ENCODE measurements at regions not wholly inside any gene's neighbourhood (a gene's known extent, or its start where the extent isn't known, plus 50 kb on each side); places are given as distances from the start of the nearest gene placed in this dataset.

- no peak overlapping the region for H3K4me3 ChIP-seq (ENCODE audit: insufficient read depth, low read depth, low read length)
- H3K79me2 ChIP-seq (ENCODE audit: insufficient read depth, low read length): no peaks in the 10 kb centered on the region
- no peaks in the 10 kb centered on the region for H3K36me3 ChIP-seq (ENCODE audit: insufficient read depth, low read length)
- H3K9me3 ChIP-seq (ENCODE audit: insufficient read depth, low read depth, low read length): no peaks in the 10 kb centered on the region
- no peaks in the 10 kb centered on the region for H3K4me1 ChIP-seq (ENCODE audit: insufficient read depth, low read length)
- peaks cover 8% of the 10 kb centered on the region for H3K27me3 Mint-ChIP-seq (ENCODE audit: low read depth, unreplicated experiment)
- H4K20me1 ChIP-seq (ENCODE audit: insufficient read depth, low read length): no peaks in the 10 kb centered on the region
- H3K4me3 Mint-ChIP-seq (ENCODE audit: unreplicated experiment): no peak overlapping the region
- no peak overlapping the region for H3K9ac ChIP-seq (ENCODE audit: low read length)
- DNase-seq (ENCODE audit: low read depth) (no peak), FAIRE-seq (peak; percentile 23)
- TF ChIP-seq EZH2 (IDR thresholded peaks at IDR 0.05; ENCODE audit: insufficient read depth, low read length): no peak
- H3K36me3 Mint-ChIP-seq (ENCODE audit: low read depth, unreplicated experiment): no peaks in the 10 kb centered on the region
- peaks cover 2% of the 10 kb centered on the region for H3K4me1 Mint-ChIP-seq (ENCODE audit: low read depth, unreplicated experiment)
- H3K4me2 ChIP-seq (ENCODE audit: low read length): no peak overlapping the region
- H3K27me3 ChIP-seq (ENCODE audit: insufficient read depth, low read length): peaks cover under 1% of the 10 kb centered on the region
- no peak overlapping the region for H3K27ac ChIP-seq (ENCODE audit: low read depth, low read length)
- H3K27ac Mint-ChIP-seq (ENCODE audit: unreplicated experiment): no peak overlapping the region
- no peaks in the 10 kb centered on the region for H3K9me3 Mint-ChIP-seq (ENCODE audit: unreplicated experiment)
- no peak overlapping the region for H2AFZ ChIP-seq (ENCODE audit: low read depth, low read length)
Observed at GRCh38 chr7:47042669-47043068, 539.2 kb downstream of the TNS3 start.

GRCh38 chr7:47040795-47041347, 541.0 kb downstream of the TNS3 start:
- TF ChIP-seq EZH2 (IDR thresholded peaks at IDR 0.05; ENCODE audit: insufficient read depth, low read length) (no peak), CTCF (IDR thresholded peaks at IDR 0.05; ENCODE audit: insufficient read depth, low read depth, low read length) (no peak)
- peaks cover under 1% of the 10 kb centered on the region for H3K4me1 Mint-ChIP-seq (ENCODE audit: low read depth, unreplicated experiment)
- no peak for DNase-seq (ENCODE audit: low read depth)
- Histone ChIP-seq H3K27ac (ENCODE audit: low read depth, low read length) (no peak overlapping the region), H3K79me2 (ENCODE audit: insufficient read depth, low read length) (no peaks in the 10 kb centered on the region), H3K9ac (ENCODE audit: low read length) (no peak overlapping the region), H2AFZ (ENCODE audit: low read depth, low read length) (no peak overlapping the region), H4K20me1 (ENCODE audit: insufficient read depth, low read length) (no peaks in the 10 kb centered on the region), H3K4me2 (ENCODE audit: low read length) (no peak overlapping the region), H3K4me3 (ENCODE audit: insufficient read depth, low read depth, low read length) (no peak overlapping the region), H3K9me3 (ENCODE audit: insufficient read depth, low read depth, low read length) (no peaks in the 10 kb centered on the region), H3K36me3 (ENCODE audit: insufficient read depth, low read length) (no peaks in the 10 kb centered on the region), H3K4me1 (ENCODE audit: insufficient read depth, low read length) (no peaks in the 10 kb centered on the region), H3K27me3 (ENCODE audit: insufficient read depth, low read length) (peaks cover 2% of the 10 kb centered on the region)
- FAIRE-seq: no peak
- no peak overlapping the region for H3K4me3 Mint-ChIP-seq (ENCODE audit: unreplicated experiment)
- no peaks in the 10 kb centered on the region for H3K9me3 Mint-ChIP-seq (ENCODE audit: unreplicated experiment)
- H3K27me3 Mint-ChIP-seq (ENCODE audit: low read depth, unreplicated experiment): peaks cover 6% of the 10 kb centered on the region
- H3K36me3 Mint-ChIP-seq (ENCODE audit: low read depth, unreplicated experiment): no peaks in the 10 kb centered on the region
- no peak overlapping the region for H3K27ac Mint-ChIP-seq (ENCODE audit: unreplicated experiment)

GRCh38 chr7:47039904-47040303, 542.0 kb downstream of the TNS3 start:
- H3K4me1 Mint-ChIP-seq (ENCODE audit: low read depth, unreplicated experiment): no peaks in the 10 kb centered on the region
- Histone ChIP-seq H3K9ac (ENCODE audit: low read length) (no peak overlapping the region), H3K4me3 (ENCODE audit: insufficient read depth, low read depth, low read length) (no peak overlapping the region), H3K79me2 (ENCODE audit: insufficient read depth, low read length) (no peaks in the 10 kb centered on the region), H3K4me2 (ENCODE audit: low read length) (peak overlapping the region; percentile 16), H3K36me3 (ENCODE audit: insufficient read depth, low read length) (no peaks in the 10 kb centered on the region), H3K9me3 (ENCODE audit: insufficient read depth, low read depth, low read length) (no peaks in the 10 kb centered on the region), H3K27me3 (ENCODE audit: insufficient read depth, low read length) (peaks cover 2% of the 10 kb centered on the region), H3K4me1 (ENCODE audit: insufficient read depth, low read length) (no peaks in the 10 kb centered on the region), H3K27ac (ENCODE audit: low read depth, low read length) (no peak overlapping the region), H2AFZ (ENCODE audit: low read depth, low read length) (no peak overlapping the region), H4K20me1 (ENCODE audit: insufficient read depth, low read length) (no peaks in the 10 kb centered on the region)
- H3K27ac Mint-ChIP-seq (ENCODE audit: unreplicated experiment): no peak overlapping the region
- peaks cover 6% of the 10 kb centered on the region for H3K27me3 Mint-ChIP-seq (ENCODE audit: low read depth, unreplicated experiment)
- TF ChIP-seq EZH2 (IDR thresholded peaks at IDR 0.05; ENCODE audit: insufficient read depth, low read length) (no peak), CTCF (IDR thresholded peaks at IDR 0.05; ENCODE audit: insufficient read depth, low read depth, low read length) (no peak)
- no peaks in the 10 kb centered on the region for H3K9me3 Mint-ChIP-seq (ENCODE audit: unreplicated experiment)
- no peak overlapping the region for H3K4me3 Mint-ChIP-seq (ENCODE audit: unreplicated experiment)
- FAIRE-seq: peak; percentile 55
- peak; percentile 66 for DNase-seq (ENCODE audit: low read depth)
- no peaks in the 10 kb centered on the region for H3K36me3 Mint-ChIP-seq (ENCODE audit: low read depth, unreplicated experiment)
